Suppressor macrophage treated with lipopolysaccharide for 4 hours (primary cell): ENCODE measurements at regions not wholly inside any gene's neighbourhood (a gene's known extent, or its start where the extent isn't known, plus 50 kb on each side); places are given as distances from the start of the nearest gene placed in this dataset.

ENCODE experiments used
- DNase-seq: peaks from one replicate; pipeline ENCODE4 v3.0.0-alpha.2; 2020

GRCh38 chr12:92208613-92209121, 63.0 kb upstream of the BTG1 start:
- DNase-seq: peak; percentile 77

GRCh38 chr12:92206596-92206995, 61.0 kb upstream of the BTG1 start:
- no peak for DNase-seq

GRCh38 chr12:92206011-92206410, 60.4 kb upstream of the BTG1 start:
- peak; percentile 30 for DNase-seq

- DNase-seq: no peak
These were observed 54.4 kb upstream of the BTG1 start for GRCh38 chr12:92199819-92200576.

GRCh38 chr12:92197815-92198214, 52.2 kb upstream of the BTG1 start:
- DNase-seq: no peak

- DNase-seq: no peak
These were observed 50.7 kb upstream of the BTG1 start for GRCh38 chr12:92196368-92196767.
